ENCODE measurements at regions not wholly inside any gene's neighbourhood (a gene's known extent, or its start where the extent isn't known, plus 50 kb on each side); places are given as distances from the start of the nearest gene placed in this dataset.

DNA sequence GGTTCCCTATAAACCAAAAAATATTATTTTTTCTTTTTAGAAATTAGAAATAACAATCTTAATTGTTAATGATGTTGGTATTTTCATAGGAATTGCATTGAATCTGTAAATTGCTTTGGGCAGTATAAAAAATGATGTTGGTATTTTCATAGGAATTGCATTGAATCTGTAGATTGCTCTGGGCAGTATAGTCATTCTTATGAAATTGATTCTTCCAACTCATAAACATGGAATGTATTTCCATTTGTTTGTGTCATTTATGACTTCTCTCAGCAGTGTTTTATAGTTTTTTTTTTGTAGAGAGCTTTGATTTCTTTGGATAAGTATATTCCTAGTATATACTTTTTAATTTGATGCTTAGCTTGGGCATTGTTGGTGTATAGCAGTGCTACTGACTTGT lies 82.0 kb upstream of the NT5C1B start (continued):
- TF ChIP-seq ZBTB40 (IDR thresholded peaks at IDR 0.05) (no peak), ZBTB40 (CRISPR knock-in tag; IDR thresholded peaks at IDR 0.05) (no peak), ZNF7 (CRISPR knock-in tag; IDR thresholded peaks at IDR 0.05) (no peak), ZNF224 (CRISPR knock-in tag; IDR thresholded peaks at IDR 0.05) (no peak), HMGXB4 (CRISPR knock-in tag; IDR thresholded peaks at IDR 0.05; ENCODE audit: borderline replicate concordance in 1 of 2, low read depth in 1 of 2) (no peak)
